ENCODE measurements at regions not wholly inside any gene's neighbourhood (a gene's known extent, or its start where the extent isn't known, plus 50 kb on each side); places are given as distances from the start of the nearest gene placed in this dataset.

- Histone ChIP-seq H3K4me3 (ENCODE audit: control extremely low read depth in 1 of 5, extremely low read depth in 1 of 5, insufficient read depth in 1 of 5, low read depth in 2 of 5, low read length in 4 of 5) (no peak overlapping the region), H3K27ac (ENCODE audit: low read length in 2 of 2) (no peak overlapping the region), H3K4me1 (ENCODE audit: control insufficient read depth in 2 of 2, insufficient read depth in 2 of 2, low read length in 2 of 2) (no peaks in the 10 kb centered on the region), H2AFZ (ENCODE audit: insufficient read depth, low read depth, low read length, poor library complexity, severe bottlenecking) (no peak overlapping the region), H3K79me2 (ENCODE audit: control insufficient read depth, insufficient read depth, low read length) (no peaks in the 10 kb centered on the region), H3K9ac (ENCODE audit: low read length) (no peak overlapping the region), H3K4me2 (replicated peaks; ENCODE audit: low read depth, low read length, poor library complexity, severe bottlenecking) (no peak overlapping the region), H3K36me3 (replicated peaks in 1 of 2; ENCODE audit: control extremely low read depth in 1 of 2, control insufficient read depth in 1 of 2, extremely low read depth in 1 of 2, insufficient read depth in 2 of 2, low read length in 1 of 2) (no peaks in the 10 kb centered on the region), H3K9me3 (ENCODE audit: control extremely low read depth in 1 of 3, control insufficient read depth in 2 of 3, insufficient read depth in 1 of 3, low read length in 2 of 3) (no peaks in the 10 kb centered on the region), H3K27me3 (replicated peaks in 1 of 4; ENCODE audit: control extremely low read depth in 1 of 4, control insufficient read depth in 3 of 4, insufficient read depth in 4 of 4, low read length in 3 of 4) (peaks cover 0 to 4% (median 0%) of the 10 kb centered on the region in 4 experiments), H4K20me1 (ENCODE audit: control insufficient read depth, insufficient read depth, low read length, poor library complexity, severe bottlenecking) (no peaks in the 10 kb centered on the region)
- DNase-seq, result no peak
- no peaks in the 10 kb centered on the region for H3K9me3 Mint-ChIP-seq (ENCODE audit: insufficient read depth)
- no peak overlapping the region for H3K4me3 Mint-ChIP-seq
- intact Hi-C loops (cut with micrococcal nuclease), result no loop called here
- ChIA-PET CTCF (no interaction called here), POLR2A (no interaction called here)
- no peak overlapping the region for H3K27ac Mint-ChIP-seq
- H3K4me1 Mint-ChIP-seq, result no peaks in the 10 kb centered on the region
- H3K27me3 Mint-ChIP-seq, result peaks cover 16% of the 10 kb centered on the region
- 50% methylated on average over 2 of the region's 5 CpGs for WGBS (ENCODE audit: insufficient coverage)
- no peak for TF ChIP-seq EZH2 (IDR thresholded peaks at IDR 0.05; ENCODE audit: borderline replicate concordance, insufficient read depth, low read depth, low read length, poor library complexity, severe bottlenecking)
- TF ChIP-seq CTCF (IDR thresholded peaks at IDR 0.05), result no peak
- no peak for ATAC-seq (ENCODE audit: low read depth)
Observed at GRCh38 chr6:146917182-146917581, 287.0 kb upstream of the STXBP5 start.

- H2AFZ ChIP-seq (ENCODE audit: insufficient read depth, low read depth, low read length, poor library complexity, severe bottlenecking), result no peak overlapping the region
- Mint-ChIP-seq H3K4me3 (no peak overlapping the region), H3K9me3 (ENCODE audit: insufficient read depth) (no peaks in the 10 kb centered on the region), H3K4me1 (no peaks in the 10 kb centered on the region), H3K27ac (no peak overlapping the region), H3K27me3 (peaks cover 11% of the 10 kb centered on the region)
- ATAC-seq (ENCODE audit: low read depth) (no peak), DNase-seq (no peak)
- no peak overlapping the region for H3K9ac ChIP-seq (ENCODE audit: low read length)
- no peaks in the 10 kb centered on the region for H3K27me3 ChIP-seq (replicated peaks in 1 of 4; ENCODE audit: control extremely low read depth in 1 of 4, control insufficient read depth in 3 of 4, insufficient read depth in 4 of 4, low read length in 3 of 4)
- ChIA-PET CTCF (no interaction called here), POLR2A (no interaction called here)
- H3K9me3 ChIP-seq (ENCODE audit: control extremely low read depth in 1 of 3, control insufficient read depth in 2 of 3, insufficient read depth in 1 of 3, low read length in 2 of 3), result no peaks in the 10 kb centered on the region
- no peak overlapping the region for H3K27ac ChIP-seq (ENCODE audit: low read length in 2 of 2)
- intact Hi-C loops (cut with micrococcal nuclease), result no loop called here
- no peaks in the 10 kb centered on the region for H4K20me1 ChIP-seq (ENCODE audit: control insufficient read depth, insufficient read depth, low read length, poor library complexity, severe bottlenecking)
- TF ChIP-seq CTCF (IDR thresholded peaks at IDR 0.05), result no peak
- no peak for TF ChIP-seq EZH2 (IDR thresholded peaks at IDR 0.05; ENCODE audit: borderline replicate concordance, insufficient read depth, low read depth, low read length, poor library complexity, severe bottlenecking)
- H3K36me3 ChIP-seq (replicated peaks in 1 of 2; ENCODE audit: control extremely low read depth in 1 of 2, control insufficient read depth in 1 of 2, extremely low read depth in 1 of 2, insufficient read depth in 2 of 2, low read length in 1 of 2), result no peaks in the 10 kb centered on the region
- 100% methylated on average over 1 of the region's 1 CpG for WGBS (ENCODE audit: insufficient coverage)
- no peaks in the 10 kb centered on the region for H3K79me2 ChIP-seq (ENCODE audit: control insufficient read depth, insufficient read depth, low read length)
- H3K4me3 ChIP-seq (ENCODE audit: control extremely low read depth in 1 of 5, extremely low read depth in 1 of 5, insufficient read depth in 1 of 5, low read depth in 2 of 5, low read length in 4 of 5), result no peak overlapping the region
- no peaks in the 10 kb centered on the region for H3K4me1 ChIP-seq (ENCODE audit: control insufficient read depth in 2 of 2, insufficient read depth in 2 of 2, low read length in 2 of 2)
- H3K4me2 ChIP-seq (replicated peaks; ENCODE audit: low read depth, low read length, poor library complexity, severe bottlenecking), result no peak overlapping the region
Observed at GRCh38 chr6:146917979-146918378, 286.2 kb upstream of the STXBP5 start.

Measured in B cell (primary cell).